H1 (cell line): ENCODE measurements at regions not wholly inside any gene's neighbourhood (a gene's known extent, or its start where the extent isn't known, plus 50 kb on each side); places are given as distances from the start of the nearest gene placed in this dataset.

Experiments
- EGR1 ChIP-seq: IDR thresholded peaks from 2 replicates; pipeline ENCODE4 v1.6.1; 2011; ENCODE audit warnings: low read depth, low read length, borderline replicate concordance
- EP300 ChIP-seq, 2 experiments: IDR thresholded peaks; 1 replicate in 1 of 2; 2 replicates in 1 of 2; pipeline ENCODE4 v1.6.1; 2011 to 2012; ENCODE audit warnings: low read depth in 2 of 2, low read length in 2 of 2, mild to moderate bottlenecking in 2 of 2, borderline replicate concordance in 1 of 2, inconsistent platforms in 1 of 2, moderate library complexity in 1 of 2
- MAFK ChIP-seq: IDR thresholded peaks from 2 replicates; pipeline ENCODE4 v1.6.1; 2012; ENCODE audit warnings: low read depth, mild to moderate bottlenecking, improper control_type of control experiment, low read length
- POLR2AphosphoS5 ChIP-seq: IDR thresholded peaks from 2 replicates; pipeline ENCODE4 v1.6.1; 2011; ENCODE audit warnings: low read depth, low read length
- TF ChIP-seq, protein P1 (sequence below), 3 experiments: IDR thresholded peaks; 1 replicate in 2 of 3; 2 replicates in 1 of 3; pipeline versions ENCODE4 v1.5.1 to v1.6.1; 2011; ENCODE audit warnings: low read length in 3 of 3, mild to moderate bottlenecking in 3 of 3, inconsistent platforms in 2 of 3, low read depth in 1 of 3, moderate library complexity in 1 of 3; ENCODE audit not compliant: insufficient read depth in 1 of 3; ENCODE audit errors: control extremely low read depth in 1 of 3
- TF ChIP-seq, protein P2 (sequence below): IDR thresholded peaks from 2 replicates; pipeline ENCODE4 v1.6.1; 2011; ENCODE audit warnings: low read length, improper control_type of control experiment
- TF ChIP-seq, protein P3 (sequence below): IDR thresholded peaks from 2 replicates; pipeline ENCODE4 v1.6.1; 2011; ENCODE audit warnings: low read depth, mild to moderate bottlenecking, low read length; ENCODE audit not compliant: insufficient read depth

DNA sequence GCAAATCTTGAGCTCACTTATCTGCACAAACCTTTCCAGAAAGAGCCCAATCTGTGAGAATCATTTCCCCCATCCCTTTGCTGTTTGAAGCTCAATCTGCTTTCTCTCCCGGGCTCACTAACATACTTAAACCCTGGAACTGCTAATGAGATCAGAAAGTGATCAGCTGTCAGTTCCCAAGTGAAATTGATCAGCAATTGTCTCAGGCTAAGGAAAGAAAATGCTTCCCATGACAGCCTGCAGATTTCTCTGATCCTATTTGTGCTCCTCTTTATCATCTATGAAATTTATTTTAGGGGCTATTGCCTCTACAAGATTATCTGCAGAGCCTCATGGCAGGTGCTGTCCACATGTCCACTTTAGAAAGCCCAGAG is 239.0 kb upstream of the CXCR4 start:
- TF ChIP-seq, protein P1, sequence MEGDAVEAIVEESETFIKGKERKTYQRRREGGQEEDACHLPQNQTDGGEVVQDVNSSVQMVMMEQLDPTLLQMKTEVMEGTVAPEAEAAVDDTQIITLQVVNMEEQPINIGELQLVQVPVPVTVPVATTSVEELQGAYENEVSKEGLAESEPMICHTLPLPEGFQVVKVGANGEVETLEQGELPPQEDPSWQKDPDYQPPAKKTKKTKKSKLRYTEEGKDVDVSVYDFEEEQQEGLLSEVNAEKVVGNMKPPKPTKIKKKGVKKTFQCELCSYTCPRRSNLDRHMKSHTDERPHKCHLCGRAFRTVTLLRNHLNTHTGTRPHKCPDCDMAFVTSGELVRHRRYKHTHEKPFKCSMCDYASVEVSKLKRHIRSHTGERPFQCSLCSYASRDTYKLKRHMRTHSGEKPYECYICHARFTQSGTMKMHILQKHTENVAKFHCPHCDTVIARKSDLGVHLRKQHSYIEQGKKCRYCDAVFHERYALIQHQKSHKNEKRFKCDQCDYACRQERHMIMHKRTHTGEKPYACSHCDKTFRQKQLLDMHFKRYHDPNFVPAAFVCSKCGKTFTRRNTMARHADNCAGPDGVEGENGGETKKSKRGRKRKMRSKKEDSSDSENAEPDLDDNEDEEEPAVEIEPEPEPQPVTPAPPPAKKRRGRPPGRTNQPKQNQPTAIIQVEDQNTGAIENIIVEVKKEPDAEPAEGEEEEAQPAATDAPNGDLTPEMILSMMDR (IDR thresholded peaks at IDR 0.05; ENCODE audit: control extremely low read depth in 1 of 3, insufficient read depth in 1 of 3, low read depth in 1 of 3, low read length in 3 of 3): no peak
- TF ChIP-seq POLR2AphosphoS5: no peak
- TF ChIP-seq, protein P2, sequence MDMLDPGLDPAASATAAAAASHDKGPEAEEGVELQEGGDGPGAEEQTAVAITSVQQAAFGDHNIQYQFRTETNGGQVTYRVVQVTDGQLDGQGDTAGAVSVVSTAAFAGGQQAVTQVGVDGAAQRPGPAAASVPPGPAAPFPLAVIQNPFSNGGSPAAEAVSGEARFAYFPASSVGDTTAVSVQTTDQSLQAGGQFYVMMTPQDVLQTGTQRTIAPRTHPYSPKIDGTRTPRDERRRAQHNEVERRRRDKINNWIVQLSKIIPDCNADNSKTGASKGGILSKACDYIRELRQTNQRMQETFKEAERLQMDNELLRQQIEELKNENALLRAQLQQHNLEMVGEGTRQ: no peak
- TF ChIP-seq EP300 (IDR thresholded peaks at IDR 0.05; ENCODE audit: borderline replicate concordance in 1 of 2, low read depth in 2 of 2, low read length in 2 of 2): no peak
- no peak for TF ChIP-seq MAFK
- no peak for TF ChIP-seq EGR1
- TF ChIP-seq, protein P3, sequence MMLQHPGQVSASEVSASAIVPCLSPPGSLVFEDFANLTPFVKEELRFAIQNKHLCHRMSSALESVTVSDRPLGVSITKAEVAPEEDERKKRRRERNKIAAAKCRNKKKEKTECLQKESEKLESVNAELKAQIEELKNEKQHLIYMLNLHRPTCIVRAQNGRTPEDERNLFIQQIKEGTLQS: no peak
